NCI-H526 (cell line): ENCODE measurements at regions not wholly inside any gene's neighbourhood (a gene's known extent, or its start where the extent isn't known, plus 50 kb on each side); places are given as distances from the start of the nearest gene placed in this dataset.
"Not testable (repeated sequence)": the region's sequence is repeated elsewhere in the genome, so short reads cannot be mapped to it uniquely, and the experiment has no call there.

ENCODE experiments used
- DNase-seq, 2 experiments: peaks; one replicate each; lab custom pipeline; 2025; lab: John Stamatoyannopoulos, UW

- DNase-seq, result no peak
Observed at GRCh38 chr11:38156495-38157146, 1558.6 kb upstream of the RAG2 start.

- no peak for DNase-seq
Observed at GRCh38 chr11:38155856-38156255, 1557.8 kb upstream of the RAG2 start.

GRCh38 chr11:38153985-38154384, 1555.9 kb upstream of the RAG2 start:
- no peak for DNase-seq

- DNase-seq, result no peak
Observed at GRCh38 chr11:38143852-38144251, 1545.8 kb upstream of the RAG2 start.

- no peak for DNase-seq
Observed at GRCh38 chr11:38138972-38139371, 1540.9 kb upstream of the RAG2 start.

GRCh38 chr11:38136887-38137286, 1538.9 kb upstream of the RAG2 start:
- DNase-seq, result no peak

- no peak for DNase-seq
Observed at GRCh38 chr11:38131535-38131934, 1533.5 kb upstream of the RAG2 start.

GRCh38 chr11:38130976-38131375, 1532.9 kb upstream of the RAG2 start:
- DNase-seq, result no peak

- no peak for DNase-seq
Observed at GRCh38 chr11:38130514-38130913, 1532.5 kb upstream of the RAG2 start.

- DNase-seq, result no peak
Observed at GRCh38 chr11:38123673-38124072, 1525.6 kb upstream of the RAG2 start.

- not testable (repeated sequence) for DNase-seq
Observed at GRCh38 chr11:38116616-38117015, 1518.6 kb upstream of the RAG2 start.

GRCh38 chr11:38115381-38115780, 1517.3 kb upstream of the RAG2 start:
- DNase-seq, result not testable (repeated sequence)

GRCh38 chr11:38100836-38101462, 1502.9 kb upstream of the RAG2 start:
- no peak for DNase-seq

GRCh38 chr11:38095268-38095667, 1497.2 kb upstream of the RAG2 start:
- no peak for DNase-seq

- peak in 1 of 2 experiments; percentile 15 for DNase-seq
Observed at GRCh38 chr11:38089726-38090125, 1491.7 kb upstream of the RAG2 start.

GRCh38 chr11:38060920-38061319, 1462.9 kb upstream of the RAG2 start:
- DNase-seq, result no peak

- DNase-seq, result no peak
Observed at GRCh38 chr11:38060136-38060535, 1462.1 kb upstream of the RAG2 start.

GRCh38 chr11:38046571-38047135, 1448.6 kb upstream of the RAG2 start:
- DNase-seq, result no peak

- no peak for DNase-seq
Observed at GRCh38 chr11:38043060-38043459, 1445.0 kb upstream of the RAG2 start.

GRCh38 chr11:38038777-38039176, 1440.7 kb upstream of the RAG2 start:
- no peak for DNase-seq

- DNase-seq, result peak in 1 of 2 experiments; percentile 14
Observed at GRCh38 chr11:38019072-38019775, 1421.2 kb upstream of the RAG2 start.

GRCh38 chr11:38014405-38014804, 1416.4 kb upstream of the RAG2 start:
- DNase-seq, result no peak

- no peak for DNase-seq
Observed at GRCh38 chr11:38013157-38013556, 1415.1 kb upstream of the RAG2 start.
